GM23248 (cell line): ENCODE measurements at regions not wholly inside any gene's neighbourhood (a gene's known extent, or its start where the extent isn't known, plus 50 kb on each side); places are given as distances from the start of the nearest gene placed in this dataset.

ENCODE experiments used
- EZH2 ChIP-seq: fragments of 200-600 bp; sonication (generic); IDR thresholded peaks from 2 replicates; pipeline ENCODE4 v1.6.1; 2018; ENCODE audit warnings: antibody characterized with exemption, mild to moderate bottlenecking; ENCODE audit not compliant: insufficient read depth, poor library complexity, severe bottlenecking
- EZH2phosphoT487 ChIP-seq: fragments of 200-600 bp; sonication (generic); IDR thresholded peaks from 2 replicates; pipeline ENCODE4 v1.6.1; 2018; ENCODE audit warnings: antibody characterized with exemption, moderate library complexity, mild to moderate bottlenecking, low read depth; ENCODE audit not compliant: insufficient read depth

- no peak for TF ChIP-seq EZH2
- TF ChIP-seq EZH2phosphoT487 = no peak
Observed at GRCh38 chr4:14912426-14912825, 89.9 kb upstream of the CPEB2 start.
